ENCODE measurements at regions not wholly inside any gene's neighbourhood (a gene's known extent, or its start where the extent isn't known, plus 50 kb on each side); places are given as distances from the start of the nearest gene placed in this dataset.
"Not testable (repeated sequence)": the region's sequence is repeated elsewhere in the genome, so short reads cannot be mapped to it uniquely, and the experiment has no call there.

DNA sequence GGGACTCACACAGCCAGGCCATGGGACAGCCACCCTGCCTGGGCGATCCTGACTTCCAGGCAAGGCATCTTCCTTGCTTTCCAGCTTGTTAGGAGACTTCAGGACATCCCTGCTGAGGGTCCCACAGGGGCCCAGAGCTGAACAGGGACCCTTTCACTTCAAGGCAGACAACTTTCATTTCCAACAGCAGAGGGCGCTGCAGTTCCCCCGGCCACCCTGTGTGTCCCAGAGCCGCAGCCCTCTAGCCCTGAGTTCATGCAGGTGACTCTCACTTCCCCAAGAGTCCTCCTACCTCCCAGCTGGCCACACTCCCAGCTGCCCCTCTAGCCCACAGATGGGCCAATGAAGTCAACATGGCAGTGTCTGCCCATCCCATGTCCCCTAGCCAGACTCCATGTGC, 1556.0 kb downstream of the FOXD4L5 start:
- H3K4me3 Mint-ChIP-seq; H3K36me3 ChIP-seq (ENCODE audit: control insufficient read depth in 2 of 2, extremely low read depth in 1 of 2, insufficient read depth in 1 of 2, low read length in 1 of 2); H3K9me3 Mint-ChIP-seq; H3K27ac ChIP-seq (ENCODE audit: low read length); H3K4me3 ChIP-seq (ENCODE audit: control insufficient read depth in 1 of 2, extremely low read depth in 1 of 2, low read length in 1 of 2); H3K36me3 Mint-ChIP-seq; CTCF ChIA-PET; H3K4me1 Mint-ChIP-seq; H3K9me3 ChIP-seq; H3K4me1 ChIP-seq (ENCODE audit: control insufficient read depth in 1 of 2, extremely low read depth in 1 of 2, insufficient read depth in 2 of 2, low read length in 2 of 2); ATAC-seq (replicated peaks in 1 of 4); H3K27me3 Mint-ChIP-seq; POLR2A ChIA-PET; H3K27ac Mint-ChIP-seq; DNase-seq; H3K27me3 ChIP-seq (replicated peaks in 1 of 2; ENCODE audit: control insufficient read depth in 2 of 2, extremely low read depth in 1 of 2, insufficient read depth in 2 of 2, low read length in 1 of 2): not testable (repeated sequence)
- 56% methylated on average over 4 of the region's 4 CpGs for WGBS (ENCODE audit: insufficient coverage)

DNA sequence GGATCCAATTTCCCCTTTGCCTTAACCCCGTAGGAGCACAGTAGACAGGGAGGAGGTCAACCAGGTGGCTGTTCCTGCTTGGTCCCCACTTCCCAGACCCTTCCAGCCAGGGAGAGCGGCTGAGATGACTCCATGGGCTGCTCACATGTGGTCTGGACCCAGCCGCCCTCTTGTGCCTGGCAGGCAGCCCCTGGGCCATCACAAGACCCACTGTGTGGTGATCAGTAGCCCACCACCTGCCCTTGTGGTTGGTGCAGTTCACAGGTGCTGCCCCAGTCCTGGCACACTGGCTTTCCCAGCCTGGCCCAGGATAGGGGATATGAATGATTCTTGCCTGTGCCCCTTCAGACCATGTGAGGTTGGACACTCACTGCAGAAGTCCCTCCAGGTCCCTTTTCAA, 1556.7 kb downstream of the FOXD4L5 start:
- CTCF ChIA-PET = no interaction called here
- H3K27ac ChIP-seq (ENCODE audit: low read length) = no peak overlapping the region
- WGBS (ENCODE audit: insufficient coverage) = 86% methylated on average over 1 of the region's 3 CpGs
- POLR2A ChIA-PET = no interaction called here
- Mint-ChIP-seq H3K4me3 (no peak overlapping the region), H3K4me1 (no peaks in the 10 kb centered on the region), H3K27ac (no peak overlapping the region), H3K36me3 (no peaks in the 10 kb centered on the region), H3K9me3 (no peaks in the 10 kb centered on the region), H3K27me3 (no peaks in the 10 kb centered on the region)
- DNase-seq (no peak), ATAC-seq (replicated peaks in 1 of 4) (no peak)
- H3K27me3 ChIP-seq (replicated peaks in 1 of 2; ENCODE audit: control insufficient read depth in 2 of 2, extremely low read depth in 1 of 2, insufficient read depth in 2 of 2, low read length in 1 of 2) = no peaks in the 10 kb centered on the region
- no peaks in the 10 kb centered on the region for H3K9me3 ChIP-seq
- no peak overlapping the region for H3K4me3 ChIP-seq (ENCODE audit: control insufficient read depth in 1 of 2, extremely low read depth in 1 of 2, low read length in 1 of 2)
- H3K4me1 ChIP-seq (ENCODE audit: control insufficient read depth in 1 of 2, extremely low read depth in 1 of 2, insufficient read depth in 2 of 2, low read length in 2 of 2) = no peaks in the 10 kb centered on the region
- H3K36me3 ChIP-seq (ENCODE audit: control insufficient read depth in 2 of 2, extremely low read depth in 1 of 2, insufficient read depth in 1 of 2, low read length in 1 of 2) = no peaks in the 10 kb centered on the region

DNA sequence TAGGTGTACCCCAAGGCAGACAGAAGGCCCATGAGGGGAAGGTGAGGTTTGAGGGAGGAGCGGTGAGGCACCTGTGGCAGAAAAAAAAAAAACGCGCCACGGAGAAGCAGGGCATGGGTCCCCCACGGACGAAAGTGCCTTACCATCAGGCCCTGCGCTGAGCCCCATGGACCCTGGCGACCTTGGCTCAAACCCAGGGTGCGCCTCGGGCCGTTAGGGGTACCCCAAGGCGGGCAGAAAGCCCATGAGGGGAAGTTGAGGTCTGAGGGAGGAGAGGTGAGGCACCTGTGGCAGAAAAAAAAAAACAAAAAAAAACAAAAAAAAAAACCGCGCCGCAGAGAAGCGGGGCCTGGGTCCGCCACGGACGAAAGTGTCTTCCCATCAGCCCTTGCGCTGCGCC, 1576.7 kb downstream of the FOXD4L5 start:
- H3K4me3 ChIP-seq (ENCODE audit: control insufficient read depth in 1 of 2, extremely low read depth in 1 of 2, low read length in 1 of 2); POLR2A ChIA-PET; H3K4me1 Mint-ChIP-seq; H3K27me3 ChIP-seq (replicated peaks in 1 of 2; ENCODE audit: control insufficient read depth in 2 of 2, extremely low read depth in 1 of 2, insufficient read depth in 2 of 2, low read length in 1 of 2); H3K27ac ChIP-seq (ENCODE audit: low read length); H3K27me3 Mint-ChIP-seq; ATAC-seq (replicated peaks in 1 of 4); H3K36me3 Mint-ChIP-seq; CTCF ChIA-PET; H3K36me3 ChIP-seq (ENCODE audit: control insufficient read depth in 2 of 2, extremely low read depth in 1 of 2, insufficient read depth in 1 of 2, low read length in 1 of 2); H3K9me3 ChIP-seq; DNase-seq; H3K27ac Mint-ChIP-seq; H3K4me3 Mint-ChIP-seq; H3K9me3 Mint-ChIP-seq; H3K4me1 ChIP-seq (ENCODE audit: control insufficient read depth in 1 of 2, extremely low read depth in 1 of 2, insufficient read depth in 2 of 2, low read length in 2 of 2): not testable (repeated sequence)
- WGBS (ENCODE audit: insufficient coverage) = 65% methylated on average over 12 of the region's 21 CpGs

DNA sequence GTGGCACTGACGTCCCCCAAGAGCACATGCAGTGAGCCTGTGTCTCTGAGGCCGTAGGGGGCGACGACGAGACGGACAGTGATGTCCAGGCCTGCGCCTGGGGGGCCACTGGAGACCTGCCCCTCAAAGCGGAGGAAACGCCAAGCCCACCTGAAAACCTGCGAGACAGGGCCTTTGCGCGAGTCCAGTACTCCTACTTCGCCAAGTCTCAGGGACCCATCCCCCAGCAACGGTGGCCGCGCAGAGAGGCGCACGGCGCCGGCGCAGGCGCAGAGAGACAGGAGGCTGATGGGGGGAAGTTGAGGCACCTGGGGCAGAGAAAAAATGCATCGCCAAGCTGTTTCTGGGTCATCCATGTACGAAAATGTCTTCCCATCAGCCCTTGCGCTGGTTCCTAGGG, 1580.6 kb downstream of the FOXD4L5 start:
- not testable (repeated sequence) for H3K4me3 Mint-ChIP-seq

DNA sequence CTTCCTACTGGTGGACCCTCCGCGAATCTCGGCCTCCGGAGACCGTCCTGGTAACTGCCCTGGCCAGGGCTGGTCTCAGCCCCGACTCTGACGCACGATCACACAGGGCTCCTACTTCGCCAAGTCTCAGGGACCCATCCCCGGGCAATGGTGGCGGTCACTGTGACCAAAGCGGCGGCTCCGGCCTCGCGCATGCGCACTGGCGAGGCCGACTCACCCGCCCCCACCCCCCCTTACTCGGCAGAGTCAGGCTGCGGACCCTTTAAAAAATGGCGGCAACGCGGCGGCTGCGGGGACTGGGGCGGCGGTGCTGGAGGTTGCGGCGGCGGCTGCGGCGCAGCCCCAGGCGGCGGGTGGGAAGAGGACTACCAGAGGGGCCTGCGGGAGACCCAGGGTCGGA, 1581.3 kb downstream of the FOXD4L5 start:
- H3K4me3 Mint-ChIP-seq; H3K4me1 Mint-ChIP-seq; H3K9me3 ChIP-seq; H3K36me3 ChIP-seq (ENCODE audit: control insufficient read depth in 2 of 2, extremely low read depth in 1 of 2, insufficient read depth in 1 of 2, low read length in 1 of 2); H3K4me1 ChIP-seq (ENCODE audit: control insufficient read depth in 1 of 2, extremely low read depth in 1 of 2, insufficient read depth in 2 of 2, low read length in 2 of 2); CTCF ChIA-PET; H3K27me3 Mint-ChIP-seq; H3K27me3 ChIP-seq (replicated peaks in 1 of 2; ENCODE audit: control insufficient read depth in 2 of 2, extremely low read depth in 1 of 2, insufficient read depth in 2 of 2, low read length in 1 of 2); H3K36me3 Mint-ChIP-seq; H3K27ac ChIP-seq (ENCODE audit: low read length); ATAC-seq (replicated peaks in 1 of 4); H3K9me3 Mint-ChIP-seq; H3K27ac Mint-ChIP-seq; H3K4me3 ChIP-seq (ENCODE audit: control insufficient read depth in 1 of 2, extremely low read depth in 1 of 2, low read length in 1 of 2); POLR2A ChIA-PET: not testable (repeated sequence)
- DNase-seq = peak in 13 of 35 experiments; percentile 2 to 33 (median 13)
- 57% methylated on average over 29 of the region's 38 CpGs for WGBS (ENCODE audit: insufficient coverage)

More for the DNA sequence above, 1580.6 kb downstream of the FOXD4L5 start:
- ATAC-seq (replicated peaks in 1 of 4); H3K4me1 ChIP-seq (ENCODE audit: control insufficient read depth in 1 of 2, extremely low read depth in 1 of 2, insufficient read depth in 2 of 2, low read length in 2 of 2); H3K27ac Mint-ChIP-seq; CTCF ChIA-PET; H3K27me3 ChIP-seq (replicated peaks in 1 of 2; ENCODE audit: control insufficient read depth in 2 of 2, extremely low read depth in 1 of 2, insufficient read depth in 2 of 2, low read length in 1 of 2); H3K9me3 ChIP-seq; H3K4me3 ChIP-seq (ENCODE audit: control insufficient read depth in 1 of 2, extremely low read depth in 1 of 2, low read length in 1 of 2); POLR2A ChIA-PET; H3K27ac ChIP-seq (ENCODE audit: low read length); H3K27me3 Mint-ChIP-seq; H3K9me3 Mint-ChIP-seq; DNase-seq; H3K4me1 Mint-ChIP-seq; H3K36me3 Mint-ChIP-seq; H3K36me3 ChIP-seq (ENCODE audit: control insufficient read depth in 2 of 2, extremely low read depth in 1 of 2, insufficient read depth in 1 of 2, low read length in 1 of 2): not testable (repeated sequence)
- WGBS (ENCODE audit: insufficient coverage) = 81% methylated on average over 18 of the region's 25 CpGs

DNA sequence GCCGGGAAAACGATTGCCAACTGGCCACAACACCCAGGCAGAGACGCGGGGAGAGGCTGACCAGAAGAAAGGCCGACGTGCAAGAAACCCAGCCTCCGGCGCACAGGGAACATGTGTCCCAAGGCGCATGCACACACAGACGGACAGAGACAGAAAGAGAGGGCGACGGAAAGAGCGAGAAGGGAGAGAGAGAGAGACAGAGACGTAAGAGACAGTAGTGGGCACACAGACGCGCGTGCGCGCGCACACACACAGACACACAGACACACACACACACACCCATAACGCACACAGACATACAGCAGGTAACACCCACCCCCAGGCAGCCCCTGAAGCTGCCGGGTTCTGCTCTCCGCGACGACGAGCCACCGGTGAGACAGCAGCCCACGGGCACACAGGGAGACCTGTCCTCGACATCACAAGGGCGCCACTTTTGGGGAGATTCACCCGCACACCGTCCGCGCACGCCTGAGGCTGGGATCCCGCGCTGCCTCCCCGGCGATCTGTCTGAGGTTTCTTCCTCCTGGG, 1581.8 kb downstream of the FOXD4L5 start:
- H3K36me3 Mint-ChIP-seq; H3K27ac Mint-ChIP-seq; ATAC-seq (replicated peaks in 1 of 4); H3K27ac ChIP-seq (ENCODE audit: low read length); H3K36me3 ChIP-seq (ENCODE audit: control insufficient read depth in 2 of 2, extremely low read depth in 1 of 2, insufficient read depth in 1 of 2, low read length in 1 of 2); DNase-seq; H3K9me3 Mint-ChIP-seq; H3K27me3 Mint-ChIP-seq; H3K4me3 Mint-ChIP-seq; H3K4me1 ChIP-seq (ENCODE audit: control insufficient read depth in 1 of 2, extremely low read depth in 1 of 2, insufficient read depth in 2 of 2, low read length in 2 of 2); H3K4me3 ChIP-seq (ENCODE audit: control insufficient read depth in 1 of 2, extremely low read depth in 1 of 2, low read length in 1 of 2); CTCF ChIA-PET; POLR2A ChIA-PET; H3K4me1 Mint-ChIP-seq; H3K9me3 ChIP-seq; H3K27me3 ChIP-seq (replicated peaks in 1 of 2; ENCODE audit: control insufficient read depth in 2 of 2, extremely low read depth in 1 of 2, insufficient read depth in 2 of 2, low read length in 1 of 2): not testable (repeated sequence)
- 40% methylated on average over 2 of the region's 39 CpGs for WGBS (ENCODE audit: insufficient coverage)

Data from T-cell (primary cell).